WERI-Rb-1 (cell line): ENCODE measurements at regions not wholly inside any gene's neighbourhood (a gene's known extent, or its start where the extent isn't known, plus 50 kb on each side); places are given as distances from the start of the nearest gene placed in this dataset.

Source experiments
- DNase-seq: peaks from one replicate; pipeline ENCODE4 v3.0.0-alpha.2; 2020
- H3K27ac ChIP-seq: fragments of 250-450 bp; sonication (Bioruptor Pico); 2 replicates; pipeline ENCODE4 v1.5.1; 2020; ENCODE audit warnings: mild to moderate bottlenecking, moderate library complexity
- H3K27me3 ChIP-seq: fragments of 250-450 bp; sonication (Bioruptor Pico); 2 replicates; pipeline ENCODE4 v1.5.1; 2021; ENCODE audit warnings: mild to moderate bottlenecking, low read depth, moderate library complexity; ENCODE audit not compliant: insufficient read depth, severe bottlenecking
- H3K36me3 ChIP-seq: fragments of 250-450 bp; sonication (Bioruptor Pico); 2 replicates; pipeline ENCODE4 v1.5.1; 2020; ENCODE audit warnings: mild to moderate bottlenecking, moderate library complexity
- H3K4me3 ChIP-seq: 2 replicates; pipeline ENCODE4 v1.5.1; 2011; ENCODE audit warnings: low read depth, mild to moderate bottlenecking, control low read depth, low read length
- H3K9me3 ChIP-seq: fragments of 250-450 bp; sonication (Bioruptor Pico); 2 replicates; pipeline ENCODE4 v1.5.1; 2021; ENCODE audit warnings: mild to moderate bottlenecking, moderate library complexity; ENCODE audit not compliant: severe bottlenecking
- CTCF ChIP-seq: IDR thresholded peaks from 2 replicates; pipeline ENCODE4 v1.5.1; 2011; ENCODE audit warnings: low read depth, mild to moderate bottlenecking, control low read depth, inconsistent platforms, low read length

GRCh38 chr10:121158988-121159579 is 307.9 kb downstream of the WDR11 start:
- no peaks in the 10 kb centered on the region for H3K27me3 ChIP-seq
- TF ChIP-seq CTCF, result no peak
- H3K4me3 ChIP-seq, result no peak overlapping the region
- no peak for DNase-seq
- H3K9me3 ChIP-seq, result no peaks in the 10 kb centered on the region
- H3K36me3 ChIP-seq, result no peaks in the 10 kb centered on the region
- no peak overlapping the region for H3K27ac ChIP-seq

- Histone ChIP-seq H3K27ac (no peak overlapping the region), H3K36me3 (no peaks in the 10 kb centered on the region), H3K4me3 (no peak overlapping the region), H3K9me3 (no peaks in the 10 kb centered on the region), H3K27me3 (no peaks in the 10 kb centered on the region)
- DNase-seq, result no peak
- TF ChIP-seq CTCF, result no peak
These were observed 308.5 kb downstream of the WDR11 start for GRCh38 chr10:121159670-121160069.

DNA sequence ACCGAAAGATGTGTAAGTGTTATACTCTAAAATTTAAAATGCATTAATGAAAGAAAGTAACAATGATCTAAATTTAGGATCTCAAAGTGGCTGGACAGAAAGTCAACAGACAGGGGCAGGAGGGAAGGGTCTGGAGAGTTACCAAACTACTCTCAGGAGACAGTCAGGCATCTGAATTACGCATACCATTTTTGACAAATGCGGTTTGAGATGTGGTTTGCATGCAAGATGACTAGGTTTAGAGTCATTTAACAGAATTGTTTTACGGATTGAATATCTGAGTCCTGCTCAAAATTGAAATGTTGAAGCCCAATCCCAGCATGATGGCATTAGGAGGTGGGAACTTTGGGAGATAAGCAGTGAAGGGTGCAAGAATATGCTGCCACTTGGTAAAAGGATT is 314.1 kb downstream of the WDR11 start:
- peaks cover 3% of the 10 kb centered on the region for H3K9me3 ChIP-seq
- TF ChIP-seq CTCF, result no peak
- DNase-seq, result no peak
- H3K27me3 ChIP-seq, result no peaks in the 10 kb centered on the region
- H3K36me3 ChIP-seq, result no peaks in the 10 kb centered on the region
- no peak overlapping the region for H3K4me3 ChIP-seq
- H3K27ac ChIP-seq, result no peak overlapping the region

DNA sequence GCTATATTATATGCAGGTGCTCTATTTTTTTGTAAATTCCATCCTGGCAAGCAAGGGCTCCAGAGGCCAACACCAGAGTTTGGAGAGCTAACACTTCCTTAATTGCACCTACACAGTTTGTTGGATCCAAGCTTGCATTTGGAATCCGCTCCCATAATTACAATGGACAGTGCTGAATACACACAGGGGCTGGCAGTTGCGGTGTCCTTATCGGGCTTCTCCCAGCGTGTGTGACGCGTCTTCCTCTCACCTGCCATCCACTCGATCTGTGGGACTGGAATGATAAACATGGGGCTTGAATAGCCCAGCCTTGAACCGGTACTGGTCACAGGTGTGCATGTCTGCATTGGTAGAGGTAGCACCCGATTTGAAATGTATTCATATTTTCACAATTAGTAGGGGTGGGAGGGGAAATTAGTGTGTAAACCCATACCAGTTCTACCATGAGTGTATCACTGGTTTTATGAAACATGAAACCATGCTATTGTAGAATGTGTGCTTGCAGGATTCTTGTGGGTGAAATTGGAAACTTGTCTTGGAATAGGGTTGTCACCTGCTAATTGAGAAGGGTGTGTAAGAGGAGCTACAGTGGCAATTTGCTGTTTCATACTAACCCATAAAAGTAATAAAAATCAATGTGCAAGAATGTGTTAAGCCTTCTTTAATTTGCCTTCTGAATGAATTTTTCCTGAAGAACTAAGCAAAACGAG is 316.5 kb downstream of the WDR11 start:
- H3K27me3 ChIP-seq, result no peaks in the 10 kb centered on the region
- peaks cover 3% of the 10 kb centered on the region for H3K9me3 ChIP-seq
- DNase-seq, result no peak
- no peak for TF ChIP-seq CTCF
- no peak overlapping the region for H3K4me3 ChIP-seq
- no peak overlapping the region for H3K27ac ChIP-seq
- no peaks in the 10 kb centered on the region for H3K36me3 ChIP-seq

GRCh38 chr10:121168545-121169216 is 317.5 kb downstream of the WDR11 start:
- no peak overlapping the region for H3K4me3 ChIP-seq
- no peaks in the 10 kb centered on the region for H3K27me3 ChIP-seq
- H3K9me3 ChIP-seq, result peaks cover 3% of the 10 kb centered on the region
- no peak overlapping the region for H3K27ac ChIP-seq
- no peaks in the 10 kb centered on the region for H3K36me3 ChIP-seq
- peak; percentile 30 for DNase-seq
- peak; percentile 39; the same call in 1 of the 2 replicates for TF ChIP-seq CTCF
